H9 (cell line): ENCODE measurements at regions not wholly inside any gene's neighbourhood (a gene's known extent, or its start where the extent isn't known, plus 50 kb on each side); places are given as distances from the start of the nearest gene placed in this dataset.

Experiments
- DNase-seq: peaks from one replicate; pipeline ENCODE4 v3.0.0-alpha.2; 2017
- H2AFZ ChIP-seq: one replicate; pipeline ENCODE4 v1.6.1; 2013; ENCODE audit warnings: mild to moderate bottlenecking, low read length, control low read depth, moderate library complexity
- H2AK5ac ChIP-seq: 2 replicates; pipeline ENCODE4 v1.6.1; 2013; ENCODE audit warnings: low read length, control low read depth, mixed read lengths; ENCODE audit not compliant: insufficient read length
- H2BK120ac ChIP-seq: one replicate; pipeline ENCODE4 v1.6.1; 2013; ENCODE audit warnings: low read depth, mild to moderate bottlenecking, low read length, control low read depth, inconsistent platforms; ENCODE audit not compliant: poor library complexity, severe bottlenecking
- H2BK12ac ChIP-seq: 2 replicates; pipeline ENCODE4 v1.6.1; 2013; ENCODE audit warnings: low read length, control low read depth, mixed read lengths, low read depth; ENCODE audit not compliant: insufficient read length
- H2BK15ac ChIP-seq: 2 replicates; pipeline ENCODE4 v1.6.1; 2013; ENCODE audit warnings: low read depth, low read length, control low read depth
- H2BK20ac ChIP-seq: one replicate; pipeline ENCODE4 v1.6.1; 2013; ENCODE audit warnings: low read depth, mild to moderate bottlenecking, low read length, control low read depth, inconsistent platforms; ENCODE audit not compliant: poor library complexity, severe bottlenecking
- H2BK5ac ChIP-seq: 2 replicates; pipeline ENCODE4 v1.6.1; 2013; ENCODE audit warnings: low read length, control low read depth, mixed read lengths; ENCODE audit not compliant: insufficient read length
- H3K14ac ChIP-seq: 2 replicates; pipeline ENCODE4 v1.6.1; 2013; ENCODE audit warnings: low read length, control low read depth; ENCODE audit not compliant: insufficient read depth
- H3K18ac ChIP-seq: 2 replicates; pipeline ENCODE4 v1.6.1; 2013; ENCODE audit warnings: low read depth, mild to moderate bottlenecking, mixed read lengths, low read length, control low read depth; ENCODE audit not compliant: insufficient read length
- H3K23ac ChIP-seq: 2 replicates; pipeline ENCODE4 v1.6.1; 2013; ENCODE audit warnings: low read length, control low read depth, mixed read lengths, low read depth; ENCODE audit not compliant: insufficient read length
- H3K23me2 ChIP-seq: 2 replicates; pipeline ENCODE4 v1.6.1; 2013; ENCODE audit warnings: low read depth, mild to moderate bottlenecking, mixed read lengths, low read length, control low read depth; ENCODE audit not compliant: insufficient read length, poor library complexity, severe bottlenecking
- H3K27ac ChIP-seq: 2 replicates; pipeline ENCODE4 v1.5.1; 2013; ENCODE audit warnings: low read length, control low read depth, mixed read lengths, low read depth; ENCODE audit not compliant: insufficient read length
- H3K27me3 ChIP-seq: 2 replicates; pipeline ENCODE4 v1.6.1; 2013; ENCODE audit warnings: low read length, control low read depth, inconsistent platforms; ENCODE audit not compliant: insufficient read depth
- H3K4ac ChIP-seq: 2 replicates; pipeline ENCODE4 v1.6.1; 2013; ENCODE audit warnings: low read depth, mild to moderate bottlenecking, control low read depth, inconsistent platforms, low read length, moderate library complexity
- H3K4me1 ChIP-seq: 2 replicates; pipeline ENCODE4 v1.6.1; 2013; ENCODE audit warnings: low read length, control low read depth, inconsistent platforms; ENCODE audit not compliant: insufficient read depth
- H3K4me2 ChIP-seq: 2 replicates; pipeline ENCODE4 v1.6.1; 2013; ENCODE audit warnings: low read length, control low read depth, mixed read lengths; ENCODE audit not compliant: insufficient read length, insufficient read depth
- H3K56ac ChIP-seq: 2 replicates; pipeline ENCODE4 v1.6.1; 2013; ENCODE audit warnings: low read depth, mild to moderate bottlenecking, mixed read lengths, low read length, control low read depth; ENCODE audit not compliant: insufficient read length
- H3K79me1 ChIP-seq: 2 replicates; pipeline ENCODE4 v1.6.1; 2013; ENCODE audit warnings: low read depth, mild to moderate bottlenecking, moderate library complexity, low read length, control low read depth, inconsistent platforms; ENCODE audit not compliant: insufficient read depth, poor library complexity, severe bottlenecking
- H3K79me2 ChIP-seq: 2 replicates; pipeline ENCODE4 v1.6.1; 2013; ENCODE audit warnings: low read length, control low read depth, inconsistent platforms; ENCODE audit not compliant: insufficient read depth
- H3K9ac ChIP-seq: 2 replicates; pipeline ENCODE4 v1.6.1; 2013; ENCODE audit warnings: low read length, control low read depth, mixed read lengths; ENCODE audit not compliant: insufficient read length; ENCODE audit errors: extremely low read depth
- H3K9me3 ChIP-seq: one replicate; pipeline ENCODE4 v1.6.1; 2013; ENCODE audit warnings: low read depth, low read length, inconsistent platforms; ENCODE audit not compliant: control insufficient read depth
- H3T11ph ChIP-seq: one replicate; pipeline ENCODE4 v1.6.1; 2013; ENCODE audit warnings: mild to moderate bottlenecking, low read length, control low read depth, inconsistent platforms
- H4K20me1 ChIP-seq: one replicate; pipeline ENCODE4 v1.6.1; 2013; ENCODE audit not compliant: control insufficient read depth, insufficient read length, insufficient read depth
- H4K5ac ChIP-seq: 2 replicates; pipeline ENCODE4 v1.6.1; 2013; ENCODE audit warnings: low read depth, mild to moderate bottlenecking, mixed read lengths, low read length, control low read depth; ENCODE audit not compliant: insufficient read length
- H4K8ac ChIP-seq: replicated peaks from 2 replicates; pipeline ENCODE4 v1.6.1; 2013; ENCODE audit warnings: low read length, control low read depth, mixed read lengths, low read depth; ENCODE audit not compliant: insufficient read length
- H4K91ac ChIP-seq: 2 replicates; pipeline ENCODE4 v1.6.1; 2013; ENCODE audit warnings: low read depth, mild to moderate bottlenecking, moderate library complexity, mixed read lengths, low read length, control low read depth; ENCODE audit not compliant: insufficient read length
- H3K27ac Mint-ChIP-seq, 3 experiments: 2 replicates in 2 of 3; 3 replicates in 1 of 3; pipeline ENCODE4 v1.8.0; 2020 to 2021; ENCODE audit warnings: mixed read lengths in 3 of 3, mild to moderate bottlenecking in 1 of 3, moderate library complexity in 1 of 3
- H3K27me3 Mint-ChIP-seq: 2 replicates; pipeline ENCODE4 v1.8.0; 2021; ENCODE audit warnings: low read depth, mild to moderate bottlenecking, moderate library complexity, mixed read lengths
- H3K36me3 Mint-ChIP-seq, 3 experiments: 2 replicates in 2 of 3; 3 replicates in 1 of 3; pipeline ENCODE4 v1.8.0; 2020 to 2021; ENCODE audit warnings: low read depth in 3 of 3, mixed read lengths in 3 of 3; ENCODE audit not compliant: insufficient read depth in 1 of 3
- H3K4me1 Mint-ChIP-seq, 2 experiments: 2 replicates each; pipeline ENCODE4 v1.8.0; 2020; ENCODE audit warnings: mixed read lengths in 2 of 2
- H3K4me3 Mint-ChIP-seq, 2 experiments: 2 replicates in 1 of 2; 3 replicates in 1 of 2; pipeline ENCODE4 v1.8.0; 2020 to 2021; ENCODE audit warnings: mild to moderate bottlenecking in 2 of 2, mixed read lengths in 2 of 2, moderate library complexity in 1 of 2
- H3K9me3 Mint-ChIP-seq, 2 experiments: 2 replicates in 1 of 2; 3 replicates in 1 of 2; pipeline ENCODE4 v1.8.0; 2020; ENCODE audit warnings: mild to moderate bottlenecking in 2 of 2, mixed read lengths in 2 of 2, moderate library complexity in 1 of 2
- CTCF ChIP-seq: fragments of 200-600 bp; sonication (generic); conservative IDR thresholded peaks from 3 replicates; pipeline ENCODE4 v1.8.0; 2021; ENCODE audit warnings: antibody characterized with exemption, mild to moderate bottlenecking
- WGBS: extraction: QIAGEN DNeasy Blood & Tissue Kit; methylation state at CpG from one replicate; pipeline ENCODE4 v1.1.7; 2013; ENCODE audit warnings: missing lambda C conversion rate, low lambda C conversion rate, mixed read lengths; ENCODE audit not compliant: insufficient read length; ENCODE audit errors: extremely low coverage; 5-methylcytosine and 5-hydroxymethylcytosine counted together

GRCh38 chr13:73720216-73720840, 413.9 kb downstream of the KLF12 start:
- no peak overlapping the region for H3K4me3 Mint-ChIP-seq
- H3K9ac ChIP-seq = no peak overlapping the region
- peaks cover 7% of the 10 kb centered on the region for H3K4me1 ChIP-seq
- H3K79me1 ChIP-seq = no peaks in the 10 kb centered on the region
- no peak overlapping the region for H2AK5ac ChIP-seq
- no peaks in the 10 kb centered on the region for H3K27me3 Mint-ChIP-seq
- no CpG with 5 or more reads among the region's 5 CpGs for WGBS
- no peak overlapping the region for H2BK12ac ChIP-seq
- no peak overlapping the region for H3K4ac ChIP-seq
- H2BK15ac ChIP-seq = no peak overlapping the region
- H3K27me3 ChIP-seq = no peaks in the 10 kb centered on the region
- H2AFZ ChIP-seq = no peak overlapping the region
- no peak overlapping the region for H3K27ac ChIP-seq
- H3K79me2 ChIP-seq = no peaks in the 10 kb centered on the region
- no peak for TF ChIP-seq CTCF
- H3K4me2 ChIP-seq = no peak overlapping the region
- H3K23ac ChIP-seq = no peak overlapping the region
- H2BK5ac ChIP-seq = no peak overlapping the region
- peaks cover 60 to 69% of the 10 kb centered on the region in 2 experiments for H3K4me1 Mint-ChIP-seq
- no peak overlapping the region for H3K27ac Mint-ChIP-seq
- H4K8ac ChIP-seq = no peak overlapping the region
- no peaks in the 10 kb centered on the region for H3K9me3 Mint-ChIP-seq
- no peaks in the 10 kb centered on the region; a peak in 1 of 7 replicates for H3K36me3 Mint-ChIP-seq
- no peaks in the 10 kb centered on the region for H3K9me3 ChIP-seq
- no peak overlapping the region for H3K14ac ChIP-seq
- H3K56ac ChIP-seq = no peak overlapping the region
- no peak overlapping the region for H4K5ac ChIP-seq
- no peaks in the 10 kb centered on the region for H4K20me1 ChIP-seq
- no peaks in the 10 kb centered on the region for H3K23me2 ChIP-seq
- H3K18ac ChIP-seq = no peak overlapping the region
- no peak overlapping the region for H3T11ph ChIP-seq
- peak overlapping the region; percentile 64 for H2BK20ac ChIP-seq
- H2BK120ac ChIP-seq = no peak overlapping the region
- no peak for DNase-seq
- H4K91ac ChIP-seq = no peak overlapping the region
